ENCODE measurements at regions not wholly inside any gene's neighbourhood (a gene's known extent, or its start where the extent isn't known, plus 50 kb on each side); places are given as distances from the start of the nearest gene placed in this dataset.
"Not testable (repeated sequence)": the region's sequence is repeated elsewhere in the genome, so short reads cannot be mapped to it uniquely, and the experiment has no call there.

DNA sequence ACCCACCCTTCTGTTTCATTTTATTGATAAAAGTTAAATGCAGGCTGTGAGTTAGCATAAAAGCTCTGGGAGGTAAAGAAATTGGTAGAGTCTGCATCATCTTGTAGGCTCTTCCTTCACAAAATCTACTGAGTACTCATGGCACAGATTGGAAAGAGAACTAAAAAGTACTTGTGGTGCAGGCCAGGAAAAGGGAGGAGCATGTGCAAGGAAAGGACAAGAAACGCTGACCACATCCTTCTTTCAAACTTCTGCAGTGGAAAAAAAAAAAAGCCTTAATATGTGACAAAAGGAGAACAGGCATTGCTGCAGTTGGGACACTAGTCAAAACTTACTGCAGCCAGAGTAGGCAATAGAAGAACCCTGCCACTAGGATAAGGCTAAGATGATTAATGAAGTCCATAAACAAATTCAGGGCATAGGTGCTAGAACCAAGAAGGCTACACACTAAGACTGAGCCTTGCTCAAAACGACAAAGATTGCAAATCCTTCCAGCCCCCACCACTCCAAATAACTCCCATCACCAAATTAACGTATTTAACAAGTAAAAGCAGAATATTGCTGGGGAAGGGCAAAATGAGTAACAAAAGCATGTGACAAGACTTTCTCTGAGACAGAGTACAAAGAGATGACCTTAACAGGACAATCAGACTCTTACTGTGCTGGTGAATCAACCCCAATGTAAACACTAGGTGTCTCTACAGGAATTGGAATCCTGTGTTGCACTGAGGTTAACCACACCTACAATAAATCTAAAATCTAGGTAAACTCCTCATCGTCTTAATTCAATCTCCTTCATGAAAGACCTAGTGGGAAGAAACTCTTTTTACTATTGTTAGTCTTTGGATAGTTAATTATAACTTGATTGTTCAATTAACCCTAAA, 1024.8 kb downstream of the TLE1 start:
- no peaks in the 10 kb centered on the region for H3K9me3 ChIP-seq
- TF ChIP-seq POLR2AphosphoS5 (IDR thresholded peaks at IDR 0.05) (no peak), EP300 (IDR thresholded peaks at IDR 0.05) (no peak), POLR2A (IDR thresholded peaks at IDR 0.05; ENCODE audit: low read depth) (no peak)
- TF ChIP-seq, protein P1, sequence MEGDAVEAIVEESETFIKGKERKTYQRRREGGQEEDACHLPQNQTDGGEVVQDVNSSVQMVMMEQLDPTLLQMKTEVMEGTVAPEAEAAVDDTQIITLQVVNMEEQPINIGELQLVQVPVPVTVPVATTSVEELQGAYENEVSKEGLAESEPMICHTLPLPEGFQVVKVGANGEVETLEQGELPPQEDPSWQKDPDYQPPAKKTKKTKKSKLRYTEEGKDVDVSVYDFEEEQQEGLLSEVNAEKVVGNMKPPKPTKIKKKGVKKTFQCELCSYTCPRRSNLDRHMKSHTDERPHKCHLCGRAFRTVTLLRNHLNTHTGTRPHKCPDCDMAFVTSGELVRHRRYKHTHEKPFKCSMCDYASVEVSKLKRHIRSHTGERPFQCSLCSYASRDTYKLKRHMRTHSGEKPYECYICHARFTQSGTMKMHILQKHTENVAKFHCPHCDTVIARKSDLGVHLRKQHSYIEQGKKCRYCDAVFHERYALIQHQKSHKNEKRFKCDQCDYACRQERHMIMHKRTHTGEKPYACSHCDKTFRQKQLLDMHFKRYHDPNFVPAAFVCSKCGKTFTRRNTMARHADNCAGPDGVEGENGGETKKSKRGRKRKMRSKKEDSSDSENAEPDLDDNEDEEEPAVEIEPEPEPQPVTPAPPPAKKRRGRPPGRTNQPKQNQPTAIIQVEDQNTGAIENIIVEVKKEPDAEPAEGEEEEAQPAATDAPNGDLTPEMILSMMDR (IDR thresholded peaks at IDR 0.05) = no peak
- no peak overlapping the region for H3K4me3 ChIP-seq
- no peaks in the 10 kb centered on the region for H3K36me3 ChIP-seq
- WGBS = 27% methylated on average over 4 of the region's 4 CpGs
- DNase-seq (ENCODE audit: extremely low spot score) = no peak
- no peaks in the 10 kb centered on the region for H3K27me3 ChIP-seq
- no peak overlapping the region for H3K27ac ChIP-seq (replicated peaks in 1 of 4)
- H3K4me1 ChIP-seq = peaks cover 0 to 6% (median 3%) of the 10 kb centered on the region in 4 donors
- intact Hi-C loops (cut with DNase I) = no loop called here

DNA sequence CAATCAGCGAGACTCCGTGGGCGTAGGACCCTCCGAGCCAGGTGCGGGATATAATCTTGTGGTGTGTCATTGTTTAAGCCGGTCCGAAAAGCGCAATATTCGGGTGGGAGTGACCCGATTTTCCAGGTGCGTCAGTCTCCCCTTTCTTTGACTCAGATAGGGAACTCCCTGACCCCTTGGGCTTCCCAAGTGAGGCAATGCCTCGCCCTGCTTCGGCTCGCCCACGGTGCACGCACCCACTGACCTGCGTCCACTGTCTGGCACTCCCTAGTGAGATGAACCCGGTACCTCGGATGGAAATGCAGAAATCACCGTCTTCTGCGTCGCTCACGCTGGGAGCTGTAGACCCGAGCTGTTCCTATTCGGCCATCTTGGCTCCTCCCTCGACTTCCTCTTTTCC, 1029.6 kb downstream of the TLE1 start:
- H3K9me3 ChIP-seq; H3K4me3 ChIP-seq; intact Hi-C loops (cut with DNase I); H3K27ac ChIP-seq (replicated peaks in 1 of 4); DNase-seq (ENCODE audit: extremely low spot score); H3K36me3 ChIP-seq; H3K4me1 ChIP-seq; H3K27me3 ChIP-seq: not testable (repeated sequence)
- 93% methylated on average over 26 of the region's 26 CpGs for WGBS

DNA sequence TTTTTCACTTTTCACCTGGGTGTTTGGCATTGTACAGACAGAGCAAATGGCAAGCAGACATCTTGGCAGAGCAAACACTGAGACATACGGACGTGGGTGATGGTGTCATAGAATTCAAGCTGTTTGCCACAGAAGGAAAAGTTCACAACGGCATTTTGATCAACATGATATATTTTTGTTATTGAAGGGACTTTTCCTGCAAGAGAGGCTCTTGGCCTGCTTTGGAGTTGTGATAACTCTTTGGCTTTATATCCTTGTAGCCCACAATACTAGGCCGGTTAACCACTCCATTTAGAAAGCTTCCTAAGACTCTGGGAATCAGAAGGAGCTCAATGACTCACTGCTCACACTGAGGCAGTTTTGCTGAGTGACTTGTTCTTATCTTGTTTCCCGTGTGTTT, 1038.3 kb downstream of the TLE1 start:
- peaks cover 0 to 28% (median 16%) of the 10 kb centered on the region in 4 donors for H3K4me1 ChIP-seq
- WGBS = 48% methylated on average over 5 of the region's 5 CpGs
- H3K4me3 ChIP-seq = no peak overlapping the region
- no peak for TF ChIP-seq POLR2A (IDR thresholded peaks at IDR 0.05; ENCODE audit: low read depth)
- TF ChIP-seq POLR2AphosphoS5 (IDR thresholded peaks at IDR 0.05) = no peak
- TF ChIP-seq EP300 (IDR thresholded peaks at IDR 0.05) = no peak
- TF ChIP-seq, protein P1 (IDR thresholded peaks at IDR 0.05) = no peak
- H3K27me3 ChIP-seq = no peaks in the 10 kb centered on the region
- intact Hi-C loops (cut with DNase I) = no loop called here
- no peak for DNase-seq (ENCODE audit: extremely low spot score)
- H3K27ac ChIP-seq (replicated peaks in 1 of 4) = peak overlapping the region in 3 of 4 donors; percentile 14 to 40 (median 15)
- no peaks in the 10 kb centered on the region for H3K36me3 ChIP-seq
- no peaks in the 10 kb centered on the region for H3K9me3 ChIP-seq

DNA sequence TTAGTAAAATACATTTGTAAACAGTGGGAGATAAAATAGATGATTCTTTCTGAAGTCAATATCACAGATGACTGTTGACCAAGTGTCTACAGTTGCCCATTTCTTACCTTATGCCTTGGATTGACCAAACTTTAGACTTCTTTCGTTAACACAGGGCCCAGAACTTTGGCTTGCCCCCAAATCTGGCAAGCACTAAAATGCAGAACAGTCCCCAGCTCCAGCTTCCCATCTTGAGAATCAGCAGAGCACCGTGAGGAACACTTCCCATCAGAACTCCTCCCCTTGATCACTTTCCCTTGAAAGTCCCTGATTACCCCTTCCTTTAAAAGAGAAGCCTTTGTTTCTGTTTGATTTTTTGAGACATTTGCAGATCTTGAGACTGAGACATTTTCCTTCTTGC, 1039.9 kb downstream of the TLE1 start:
- TF ChIP-seq POLR2A (IDR thresholded peaks at IDR 0.05; ENCODE audit: low read depth) (no peak), POLR2AphosphoS5 (IDR thresholded peaks at IDR 0.05) (no peak), EP300 (IDR thresholded peaks at IDR 0.05) (no peak)
- TF ChIP-seq, protein P1 (IDR thresholded peaks at IDR 0.05) = no peak
- Histone ChIP-seq H3K4me1 (peaks cover 0 to 28% (median 16%) of the 10 kb centered on the region in 4 donors), H3K9me3 (no peaks in the 10 kb centered on the region), H3K36me3 (no peaks in the 10 kb centered on the region), H3K27me3 (no peaks in the 10 kb centered on the region), H3K27ac (replicated peaks in 1 of 4) (peak overlapping the region; percentile 14 to 56 (median 35)), H3K4me3 (no peak overlapping the region)
- WGBS = 76% methylated on average over 2 of the region's 2 CpGs
- no peak for DNase-seq (ENCODE audit: extremely low spot score)
- intact Hi-C loops (cut with DNase I) = no loop called here

DNA sequence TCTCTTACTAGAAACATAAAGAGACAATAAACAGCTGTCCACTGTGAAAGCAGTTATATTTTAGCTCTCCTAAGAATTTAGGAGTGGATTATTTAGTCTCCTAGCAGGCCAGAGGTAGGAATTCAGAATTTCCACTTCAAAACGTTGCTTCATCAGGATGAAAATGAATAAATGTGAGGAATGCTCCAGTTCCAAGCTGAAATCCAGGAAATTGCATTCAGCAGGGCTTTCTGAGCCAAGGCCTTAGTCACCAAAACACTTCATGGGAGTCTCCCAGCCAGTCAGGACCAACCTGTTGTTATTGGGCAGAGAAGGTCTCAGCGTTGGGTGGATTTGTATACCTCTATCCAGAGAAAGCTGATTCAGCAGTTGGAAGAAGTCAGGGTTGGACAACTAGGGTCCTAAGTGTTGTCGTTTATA, 1040.3 kb downstream of the TLE1 start:
- intact Hi-C loops (cut with DNase I) = no loop called here
- TF ChIP-seq POLR2AphosphoS5 (IDR thresholded peaks at IDR 0.05) (peak; percentile 19 to 47), EP300 (IDR thresholded peaks at IDR 0.05) (no peak)
- no peaks in the 10 kb centered on the region for H3K27me3 ChIP-seq
- no peak for DNase-seq (ENCODE audit: extremely low spot score)
- no peaks in the 10 kb centered on the region for H3K36me3 ChIP-seq
- H3K9me3 ChIP-seq = no peaks in the 10 kb centered on the region
- H3K4me3 ChIP-seq = no peak overlapping the region
- H3K27ac ChIP-seq (replicated peaks in 1 of 4) = peak overlapping the region in 3 of 4 donors; percentile 20 to 56 (median 50)
- 55% methylated on average over 3 of the region's 3 CpGs for WGBS
- peaks cover 0 to 28% (median 16%) of the 10 kb centered on the region in 4 donors for H3K4me1 ChIP-seq
